GM23248 (cell line): ENCODE measurements at regions not wholly inside any gene's neighbourhood (a gene's known extent, or its start where the extent isn't known, plus 50 kb on each side); places are given as distances from the start of the nearest gene placed in this dataset.

ENCODE experiments used
- DNase-seq: peaks from one replicate; pipeline ENCODE4 v3.0.0-alpha.2; 2015
- H2AFZ ChIP-seq: fragments of 200-600 bp; sonication (generic); 2 replicates; pipeline ENCODE4 v1.6.1; 2016; ENCODE audit warnings: antibody characterized with exemption
- H3F3A ChIP-seq: fragments of 200-600 bp; sonication (generic); 2 replicates; pipeline ENCODE4 v1.6.1; 2016; ENCODE audit warnings: mild to moderate bottlenecking, antibody characterized with exemption, mixed run types; ENCODE audit not compliant: insufficient read depth
- H3K27ac ChIP-seq: fragments of 200-600 bp; sonication (generic); 2 replicates; pipeline ENCODE4 v1.5.1; 2016; ENCODE audit warnings: mild to moderate bottlenecking
- H3K27me3 ChIP-seq: fragments of 200-600 bp; sonication (generic); replicated peaks from 2 replicates; pipeline ENCODE4 v1.6.1; 2016; ENCODE audit warnings: mild to moderate bottlenecking; ENCODE audit not compliant: insufficient read depth
- H3K36me3 ChIP-seq: fragments of 200-600 bp; sonication (generic); 2 replicates; pipeline ENCODE4 v1.6.1; 2016; ENCODE audit warnings: low read depth, mild to moderate bottlenecking
- H3K4me1 ChIP-seq: fragments of 200-600 bp; sonication (generic); 2 replicates; pipeline ENCODE4 v1.6.1; 2016; ENCODE audit warnings: mild to moderate bottlenecking; ENCODE audit not compliant: insufficient read depth
- H3K4me2 ChIP-seq: fragments of 200-600 bp; sonication (generic); one replicate; pipeline ENCODE4 v1.6.1; 2016; ENCODE audit warnings: mild to moderate bottlenecking; ENCODE audit not compliant: unreplicated experiment
- H3K4me3 ChIP-seq: fragments of 200-600 bp; sonication (generic); 2 replicates; pipeline ENCODE4 v1.5.1; 2016; ENCODE audit warnings: mild to moderate bottlenecking
- H3K79me2 ChIP-seq: fragments of 200-600 bp; sonication (generic); 2 replicates; pipeline ENCODE4 v1.6.1; 2016; ENCODE audit warnings: mild to moderate bottlenecking; ENCODE audit not compliant: insufficient read depth
- H3K9ac ChIP-seq: fragments of 200-600 bp; sonication (generic); 2 replicates; pipeline ENCODE4 v1.6.1; 2016; ENCODE audit warnings: mild to moderate bottlenecking
- H3K9me2 ChIP-seq: fragments of 200-600 bp; sonication (generic); 2 replicates; pipeline ENCODE4 v1.6.1; 2016; ENCODE audit warnings: mixed run types, mild to moderate bottlenecking, moderate library complexity; ENCODE audit not compliant: insufficient read depth
- H3K9me3 ChIP-seq: fragments of 200-600 bp; sonication (generic); one replicate; pipeline ENCODE4 v1.6.1; 2017; ENCODE audit warnings: low read depth
- H4K20me1 ChIP-seq: fragments of 200-600 bp; sonication (generic); 2 replicates; pipeline ENCODE4 v1.6.0; 2016; ENCODE audit not compliant: insufficient read depth
- EZH2 ChIP-seq: fragments of 200-600 bp; sonication (generic); IDR thresholded peaks from 2 replicates; pipeline ENCODE4 v1.6.1; 2018; ENCODE audit warnings: antibody characterized with exemption, mild to moderate bottlenecking; ENCODE audit not compliant: insufficient read depth, poor library complexity, severe bottlenecking
- EZH2phosphoT487 ChIP-seq: fragments of 200-600 bp; sonication (generic); IDR thresholded peaks from 2 replicates; pipeline ENCODE4 v1.6.1; 2018; ENCODE audit warnings: antibody characterized with exemption, moderate library complexity, mild to moderate bottlenecking, low read depth; ENCODE audit not compliant: insufficient read depth
- WGBS, 2 experiments: methylation state at CpG; one replicate each; pipeline ENCODE4 v1.1.6; 2015 to 2017; ENCODE audit warnings: low lambda C conversion rate in 2 of 2, low coverage in 1 of 2; ENCODE audit errors: missing lambda C conversion rate in 2 of 2; 5-methylcytosine and 5-hydroxymethylcytosine counted together
- in situ Hi-C: fragments of 300-500 bp; cut with MboI; formaldehyde crosslinking; loops from 2 replicates; pipeline ENCODE4 v1.15.0; 2020

GRCh38 chr1:60564916-60565750 lies 491.6 kb upstream of the C1orf87 start:
- Histone ChIP-seq H3K79me2 (no peaks in the 10 kb centered on the region), H3K27ac (no peak overlapping the region), H3K9me3 (no peaks in the 10 kb centered on the region), H3K36me3 (no peaks in the 10 kb centered on the region), H3K9ac (no peak overlapping the region), H4K20me1 (no peaks in the 10 kb centered on the region), H3K4me3 (no peak overlapping the region), H2AFZ (no peak overlapping the region), H3K27me3 (no peaks in the 10 kb centered on the region), H3K4me1 (no peaks in the 10 kb centered on the region), H3F3A (no peaks in the 10 kb centered on the region), H3K9me2 (no peaks in the 10 kb centered on the region), H3K4me2 (no peak overlapping the region)
- in situ Hi-C loops, result no loop called here
- TF ChIP-seq EZH2phosphoT487 (no peak), EZH2 (no peak)
- no peak for DNase-seq
- WGBS, 2 experiments, result 0 to 3% methylated on average over 2 of the region's 2 CpGs

GRCh38 chr1:60563777-60564535 lies 490.4 kb upstream of the C1orf87 start:
- no peak overlapping the region for H3K9ac ChIP-seq
- TF ChIP-seq EZH2phosphoT487 (no peak), EZH2 (no peak)
- H3K4me3 ChIP-seq, result no peak overlapping the region
- in situ Hi-C loops, result no loop called here
- no peak overlapping the region for H3K27ac ChIP-seq
- no peaks in the 10 kb centered on the region for H3K79me2 ChIP-seq
- no peak overlapping the region for H2AFZ ChIP-seq
- H4K20me1 ChIP-seq, result no peaks in the 10 kb centered on the region
- no peaks in the 10 kb centered on the region for H3F3A ChIP-seq
- H3K36me3 ChIP-seq, result no peaks in the 10 kb centered on the region
- H3K4me2 ChIP-seq, result no peak overlapping the region
- no peaks in the 10 kb centered on the region for H3K4me1 ChIP-seq
- 45 to 49% methylated on average over 4 of the region's 4 CpGs for WGBS, 2 experiments
- no peaks in the 10 kb centered on the region for H3K9me2 ChIP-seq
- no peak for DNase-seq
- H3K9me3 ChIP-seq, result no peaks in the 10 kb centered on the region
- no peaks in the 10 kb centered on the region for H3K27me3 ChIP-seq

GRCh38 chr1:60562740-60563139 lies 489.2 kb upstream of the C1orf87 start:
- H3F3A ChIP-seq, result no peaks in the 10 kb centered on the region
- no peaks in the 10 kb centered on the region for H4K20me1 ChIP-seq
- H3K27ac ChIP-seq, result no peak overlapping the region
- TF ChIP-seq EZH2phosphoT487 (no peak), EZH2 (no peak)
- no peaks in the 10 kb centered on the region for H3K9me3 ChIP-seq
- WGBS, 2 experiments, result 15 to 21% methylated on average over 5 of the region's 5 CpGs
- H2AFZ ChIP-seq, result no peak overlapping the region
- H3K4me1 ChIP-seq, result no peaks in the 10 kb centered on the region
- H3K4me3 ChIP-seq, result no peak overlapping the region
- H3K27me3 ChIP-seq, result no peaks in the 10 kb centered on the region
- H3K9ac ChIP-seq, result no peak overlapping the region
- no peak for DNase-seq
- in situ Hi-C loops, result no loop called here
- no peaks in the 10 kb centered on the region for H3K9me2 ChIP-seq
- no peak overlapping the region for H3K4me2 ChIP-seq
- H3K36me3 ChIP-seq, result no peaks in the 10 kb centered on the region
- no peaks in the 10 kb centered on the region for H3K79me2 ChIP-seq

- Histone ChIP-seq H3K36me3 (no peaks in the 10 kb centered on the region), H3K4me1 (no peaks in the 10 kb centered on the region), H3K79me2 (no peaks in the 10 kb centered on the region), H3K9me3 (no peaks in the 10 kb centered on the region), H3K4me2 (no peak overlapping the region), H3K9me2 (no peaks in the 10 kb centered on the region), H3K4me3 (no peak overlapping the region), H4K20me1 (no peaks in the 10 kb centered on the region), H3K9ac (no peak overlapping the region), H3K27ac (no peak overlapping the region), H2AFZ (no peak overlapping the region), H3F3A (no peaks in the 10 kb centered on the region), H3K27me3 (no peaks in the 10 kb centered on the region)
- in situ Hi-C loops, result no loop called here
- TF ChIP-seq EZH2, result no peak
- TF ChIP-seq EZH2phosphoT487, result no peak
- 87 to 88% methylated on average over 3 of the region's 3 CpGs for WGBS, 2 experiments
- DNase-seq, result no peak
Observed at GRCh38 chr1:60560701-60561100, 487.1 kb upstream of the C1orf87 start.
